GM18909 (cell line): ENCODE measurements at regions not wholly inside any gene's neighbourhood (a gene's known extent, or its start where the extent isn't known, plus 50 kb on each side); places are given as distances from the start of the nearest gene placed in this dataset.
"Not testable (repeated sequence)": the region's sequence is repeated elsewhere in the genome, so short reads cannot be mapped to it uniquely, and the experiment has no call there.

Experiments
- ATAC-seq: cut with Tn5 transposase; IDR thresholded peaks from one replicate; pipeline ENCODE4 v1.9.1; 2021; ENCODE audit warnings: mild to moderate bottlenecking; ENCODE audit not compliant: unreplicated experiment, poor library complexity

DNA sequence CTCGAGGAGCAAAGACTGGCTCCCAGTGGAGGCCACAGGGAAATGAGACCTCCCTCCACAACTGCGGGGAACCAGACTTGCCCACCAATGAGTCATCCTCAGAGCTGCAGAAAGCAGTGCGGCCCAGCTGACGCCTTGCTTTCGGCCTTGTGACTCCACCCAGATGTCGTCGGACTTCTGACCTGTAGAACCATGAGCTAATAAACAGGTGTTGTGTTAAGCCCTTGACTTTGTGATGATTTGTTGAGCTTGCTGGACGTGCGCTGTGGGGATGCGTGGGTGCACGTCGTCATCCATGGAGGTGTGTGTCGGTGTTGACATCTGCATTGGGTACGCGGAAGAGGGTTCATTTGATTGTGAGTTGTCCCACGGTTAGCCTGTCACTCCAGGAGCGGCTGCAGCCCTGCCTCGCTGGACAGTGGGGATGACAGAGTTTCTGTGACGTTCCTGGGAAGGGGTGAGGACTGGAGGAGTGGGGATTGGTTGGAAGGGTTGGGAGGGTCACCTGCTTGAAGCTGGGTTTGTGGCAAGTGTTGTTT, 154.1 kb downstream of the SH3BP4 start:
- no peak for ATAC-seq

DNA sequence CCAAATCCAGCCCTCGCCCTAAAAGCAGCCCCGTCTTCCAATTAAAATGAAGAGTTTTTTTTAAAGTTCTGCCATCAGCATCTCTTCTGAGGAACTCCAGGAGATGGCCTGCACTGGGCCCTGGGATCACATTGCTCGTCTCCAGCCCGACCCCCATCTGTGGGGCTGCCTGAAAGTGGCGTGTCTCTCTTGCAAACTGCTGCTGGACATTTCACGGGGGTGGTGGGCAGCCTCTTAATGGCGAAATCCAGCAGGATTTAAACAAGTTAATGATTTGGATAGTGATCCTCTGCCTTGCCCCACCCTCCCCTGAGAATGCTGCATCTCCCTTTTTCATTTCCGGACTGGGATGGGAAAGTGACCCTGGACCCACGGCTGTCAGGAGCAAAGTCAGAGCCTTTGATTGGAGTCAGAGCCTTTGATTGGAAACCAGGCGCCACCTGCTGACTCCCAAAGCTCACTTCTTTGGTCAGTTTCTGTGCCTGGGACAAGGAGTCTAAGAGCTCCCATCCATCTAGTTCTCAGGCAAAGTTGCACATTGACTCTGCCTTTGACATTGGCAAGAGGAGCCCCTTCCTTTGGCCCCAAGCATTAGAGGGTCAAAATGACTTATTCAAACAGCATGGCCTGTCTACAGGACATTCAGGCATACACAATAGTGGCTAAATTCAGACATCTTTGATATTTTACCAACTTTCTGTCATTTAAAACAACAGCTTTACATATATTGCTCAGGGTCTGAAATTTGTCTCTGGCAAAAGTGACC, 155.2 kb downstream of the SH3BP4 start:
- no peak for ATAC-seq

DNA sequence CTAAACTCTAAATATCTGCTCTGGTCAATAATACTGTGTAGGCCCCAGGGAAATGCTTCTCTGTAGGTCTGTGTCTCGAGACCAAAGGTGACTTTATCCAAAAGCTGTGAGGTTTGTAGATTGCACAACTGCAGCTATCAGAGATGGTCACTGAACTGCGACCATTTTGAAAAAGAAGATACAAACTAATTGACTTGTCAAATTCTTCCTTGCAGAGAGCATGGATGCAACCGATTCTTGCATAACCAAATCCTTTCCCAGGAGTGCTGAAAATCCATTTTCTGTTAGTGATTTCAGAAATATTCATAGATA, 155.8 kb downstream of the SH3BP4 start:
- ATAC-seq: no peak

DNA sequence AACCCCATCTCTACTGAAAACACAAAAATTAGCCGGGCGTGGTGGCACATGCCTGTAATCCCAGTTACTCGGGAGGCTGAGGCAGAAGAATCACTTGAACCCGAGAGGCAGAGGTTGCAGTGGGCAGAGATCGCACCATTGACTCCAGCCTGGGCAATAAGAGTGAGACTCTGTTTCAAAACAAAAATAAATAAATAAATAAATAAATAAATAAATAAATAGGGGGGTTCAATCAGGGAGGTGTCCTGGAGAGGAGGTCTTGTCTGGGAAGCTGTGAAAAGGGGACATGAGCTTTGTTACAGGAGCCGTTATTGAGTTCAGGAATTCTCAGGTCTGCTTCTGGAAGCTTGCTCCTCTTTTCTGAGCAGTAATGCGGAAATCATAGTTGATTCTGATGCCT, 157.7 kb downstream of the SH3BP4 start:
- not testable (repeated sequence) for ATAC-seq

DNA sequence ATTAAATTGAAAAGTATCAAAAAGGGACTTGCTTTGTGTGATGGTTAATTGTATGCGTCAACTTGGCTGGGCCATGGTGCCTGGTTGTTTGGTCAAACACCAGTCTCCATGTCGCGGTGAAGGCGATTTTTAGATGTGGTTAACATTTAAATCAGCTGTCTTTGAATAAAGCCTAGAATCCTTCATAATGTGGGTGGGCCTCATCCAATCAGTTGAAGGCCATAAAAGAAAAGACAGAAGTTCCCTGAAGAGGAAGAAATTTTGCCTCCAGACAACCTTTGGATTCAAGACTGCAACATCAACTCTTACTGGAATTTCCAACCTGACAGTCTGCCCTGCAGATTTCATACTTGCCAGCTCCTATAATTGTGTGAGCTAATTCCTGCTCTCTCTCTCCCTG, 160.5 kb downstream of the SH3BP4 start:
- ATAC-seq: no peak

DNA sequence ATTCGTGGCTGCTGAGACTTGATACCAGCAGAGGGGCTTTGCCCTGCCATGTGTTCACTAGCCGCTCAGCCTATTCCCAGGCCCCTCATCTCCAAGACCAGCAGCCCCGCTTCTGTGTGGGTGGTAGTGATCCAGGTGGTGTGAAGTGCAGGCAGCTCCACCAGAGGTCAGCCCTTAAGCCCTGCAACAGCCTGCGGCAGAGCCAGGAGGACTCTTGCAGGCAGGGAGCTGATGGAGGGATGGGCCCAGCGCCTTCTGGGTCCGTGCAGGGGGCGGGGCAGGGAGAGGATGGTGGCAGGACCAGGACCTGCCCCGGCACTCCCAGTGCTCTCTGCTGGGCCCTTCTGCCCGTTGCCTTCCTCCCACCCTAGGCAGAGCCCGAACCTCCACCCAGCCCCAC, 162.0 kb downstream of the SH3BP4 start:
- no peak for ATAC-seq

DNA sequence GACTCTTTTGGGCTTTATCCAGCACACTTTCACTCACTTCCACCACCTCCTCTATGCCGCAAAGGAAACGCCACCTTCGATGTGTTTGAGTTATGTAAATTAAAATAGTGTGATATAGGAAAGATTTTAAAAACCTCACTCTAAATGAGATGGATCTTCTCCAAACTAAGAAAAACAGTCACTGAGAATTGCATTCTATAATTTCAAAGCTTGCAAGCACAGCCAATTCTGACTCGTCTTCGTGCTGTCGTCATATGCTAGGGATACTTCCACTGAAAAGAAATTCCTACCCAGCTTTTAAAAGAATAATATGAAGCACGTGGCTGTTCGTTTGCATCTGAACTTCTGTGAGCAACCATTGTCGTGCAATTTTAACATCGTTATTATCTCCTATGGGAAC, 162.5 kb downstream of the SH3BP4 start:
- no peak for ATAC-seq

DNA sequence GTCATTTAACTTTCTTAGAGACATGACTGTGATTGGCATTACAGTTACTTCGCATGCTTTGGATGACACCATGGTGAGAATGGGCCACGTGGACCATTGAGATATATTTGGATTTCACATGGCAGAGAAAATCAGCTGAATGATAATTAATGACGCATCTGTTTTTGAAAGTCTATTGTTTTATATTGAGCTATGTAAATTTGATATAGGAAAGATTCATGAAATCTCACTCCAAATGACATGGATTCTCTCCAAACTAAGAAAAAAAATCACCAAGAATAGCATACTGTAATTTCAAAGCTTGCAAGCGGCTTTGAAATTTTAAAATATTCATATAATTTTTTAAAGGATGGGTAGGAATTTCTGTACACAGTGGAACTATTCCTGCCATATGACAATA, 163.7 kb downstream of the SH3BP4 start:
- ATAC-seq: no peak

DNA sequence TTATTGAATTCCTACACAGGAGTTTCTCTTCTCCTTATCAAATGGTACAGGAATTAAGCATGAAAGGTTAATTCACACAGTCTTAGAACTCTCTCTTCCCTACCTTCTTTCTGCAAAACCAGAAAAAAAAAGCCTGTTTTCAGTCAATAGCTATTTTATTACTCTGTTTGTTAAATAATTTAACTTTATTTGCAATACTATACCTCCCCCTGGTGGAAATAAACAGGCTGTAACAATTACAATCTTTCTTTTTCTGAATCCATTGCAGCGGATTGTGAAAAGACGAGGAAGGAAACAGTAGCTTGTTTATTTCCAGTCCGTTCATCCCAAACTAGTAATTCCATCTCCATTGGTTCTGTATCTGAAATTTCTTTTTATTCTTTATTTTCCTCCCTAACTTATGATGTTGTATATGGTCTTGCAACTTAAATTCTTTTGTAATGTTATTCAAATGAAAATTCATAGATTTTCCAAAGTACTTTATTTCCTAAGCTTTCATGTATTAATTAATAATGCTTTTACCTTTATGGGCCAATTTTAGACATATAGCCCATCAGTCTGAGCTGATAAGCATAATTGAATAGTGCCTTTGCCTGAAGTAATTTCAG, 165.2 kb downstream of the SH3BP4 start:
- no peak for ATAC-seq

DNA sequence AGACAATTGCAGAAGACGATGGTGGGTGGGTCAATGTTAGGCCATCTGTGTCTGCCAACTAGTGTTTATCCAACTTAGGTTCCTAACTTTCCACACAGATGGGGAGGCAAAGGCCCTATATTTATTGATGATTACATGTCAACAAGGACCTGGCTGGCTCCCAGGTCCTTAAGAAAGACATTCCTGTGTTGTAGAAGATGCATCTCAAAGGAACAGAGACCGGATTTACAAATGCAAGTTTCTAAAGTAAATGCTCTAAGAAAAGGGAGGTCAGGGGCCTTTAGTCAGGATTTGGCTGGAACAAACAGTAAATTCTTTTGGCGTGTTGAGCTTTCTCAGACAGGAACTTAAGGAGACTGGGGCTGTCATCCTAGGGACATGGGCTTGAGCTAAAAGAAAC, 175.0 kb downstream of the SH3BP4 start:
- no peak for ATAC-seq

DNA sequence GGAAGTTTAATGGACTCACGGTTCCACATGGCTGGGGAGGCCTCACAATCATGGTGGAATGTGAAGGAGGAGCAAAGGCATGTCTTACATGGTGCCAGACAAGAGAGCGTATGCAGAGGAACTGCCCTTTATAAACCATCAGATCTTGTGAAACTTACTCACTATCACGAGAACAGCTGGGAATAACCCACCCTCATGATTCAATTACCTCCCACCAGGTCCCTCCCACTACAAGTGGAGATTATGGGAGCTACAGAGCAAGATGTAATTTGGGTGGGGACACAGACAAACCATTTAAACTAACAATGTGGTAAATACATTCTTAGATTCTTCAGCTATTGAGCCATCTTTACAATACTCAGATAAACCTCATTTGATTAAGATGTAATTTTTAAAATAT, 176.1 kb downstream of the SH3BP4 start:
- no peak for ATAC-seq

DNA sequence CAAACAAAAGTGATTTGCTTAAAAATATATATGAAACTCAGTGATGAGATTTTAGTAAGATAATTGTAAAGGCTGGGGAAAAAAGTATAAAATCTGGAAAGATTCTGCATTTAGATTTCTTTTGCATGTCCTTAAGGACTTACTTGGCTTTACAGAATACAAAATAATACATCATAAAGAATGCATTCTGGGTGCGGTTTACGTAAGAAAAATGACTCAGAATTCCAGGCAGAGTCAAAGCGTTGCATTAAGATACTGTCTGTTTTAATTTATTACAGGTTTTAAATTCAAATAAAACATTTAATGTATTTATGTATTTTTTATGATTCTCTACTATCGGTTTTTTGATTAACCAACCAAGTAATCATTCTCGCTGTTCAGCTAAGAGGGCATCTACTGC, 178.0 kb downstream of the SH3BP4 start:
- no peak for ATAC-seq

DNA sequence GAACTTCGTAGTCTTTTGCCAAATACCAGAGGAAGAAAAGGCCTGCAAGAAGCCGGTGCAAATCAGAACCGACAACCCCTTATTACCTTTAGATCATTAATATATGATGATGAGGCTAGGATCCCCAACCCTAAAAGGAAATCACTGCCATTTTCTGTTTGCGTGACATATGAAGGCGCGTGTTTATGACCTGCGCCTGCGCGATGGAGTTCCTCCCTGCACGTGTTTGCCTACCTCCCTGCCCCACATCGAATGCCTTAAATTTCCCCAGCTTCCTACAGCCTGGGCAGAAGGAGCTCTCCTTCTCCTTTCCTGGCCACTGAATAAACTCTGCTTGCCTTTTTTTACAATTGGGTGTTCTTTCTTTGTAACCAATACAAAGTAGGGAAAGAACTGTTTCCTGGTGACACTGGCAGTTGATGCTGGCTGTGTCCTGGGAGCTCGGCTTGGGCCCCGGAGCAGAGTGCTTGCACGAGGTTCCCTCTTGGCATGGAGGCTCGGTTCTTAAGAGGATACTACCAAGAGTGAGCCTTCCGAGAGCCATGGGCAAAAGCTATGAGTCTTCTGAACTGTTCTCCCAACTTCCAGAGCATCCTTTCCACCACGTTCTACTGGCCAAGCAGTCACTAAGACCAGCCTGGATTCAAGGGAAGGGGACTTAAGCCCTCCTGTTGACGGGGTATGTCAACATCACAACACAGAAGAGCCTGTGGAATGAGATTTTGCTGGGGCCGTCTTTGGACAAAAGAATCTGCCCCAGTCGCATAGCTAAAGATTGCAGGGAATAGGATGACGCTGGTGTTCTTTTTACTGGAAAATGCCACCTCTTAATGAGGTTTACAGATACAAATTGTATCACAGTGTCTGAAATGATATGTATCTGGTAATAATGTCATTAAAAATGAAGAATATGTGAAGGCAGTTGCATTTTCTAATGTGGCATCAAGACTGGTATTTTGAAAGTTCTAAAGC, 179.8 kb downstream of the SH3BP4 start:
- no peak for ATAC-seq

DNA sequence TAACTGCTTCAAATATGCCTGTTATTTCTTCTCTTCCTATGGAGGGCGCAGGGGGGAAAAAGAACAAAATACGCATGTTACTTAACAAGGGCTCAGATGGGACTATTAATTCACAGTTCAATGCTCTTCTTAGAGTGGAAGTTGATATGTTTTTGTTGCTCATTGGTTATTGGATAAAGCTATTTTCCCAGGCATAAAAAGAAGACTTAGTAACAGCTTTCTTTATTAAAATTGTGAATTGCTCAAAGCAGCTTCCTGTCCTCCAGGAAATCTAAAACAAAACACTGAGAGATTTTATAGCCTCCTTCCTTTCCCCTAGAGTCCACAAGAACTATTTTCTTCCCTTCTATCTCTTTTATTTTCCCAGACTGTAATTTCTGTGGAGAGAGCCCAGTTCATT, 180.8 kb downstream of the SH3BP4 start:
- no peak for ATAC-seq

DNA sequence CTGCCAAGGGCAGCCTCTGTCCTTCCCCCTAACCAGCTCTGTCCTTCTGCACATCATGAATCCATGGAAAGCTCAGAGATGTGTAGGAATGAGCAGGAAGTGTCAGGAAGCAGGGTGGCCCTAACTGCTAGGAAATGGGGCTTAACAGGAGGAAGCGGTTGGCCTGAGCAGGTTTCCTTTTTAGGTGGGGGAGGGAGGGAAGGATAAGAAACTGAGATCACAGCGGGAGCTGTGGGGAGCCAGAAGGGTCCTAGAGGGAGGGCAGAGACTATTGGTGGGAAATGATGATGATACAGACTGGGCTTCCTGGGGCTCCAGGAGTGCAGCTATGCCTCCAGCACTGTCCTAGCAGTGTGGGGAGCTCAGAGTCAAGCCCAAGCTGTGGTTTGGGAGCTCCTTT, 182.0 kb downstream of the SH3BP4 start:
- ATAC-seq: no peak

DNA sequence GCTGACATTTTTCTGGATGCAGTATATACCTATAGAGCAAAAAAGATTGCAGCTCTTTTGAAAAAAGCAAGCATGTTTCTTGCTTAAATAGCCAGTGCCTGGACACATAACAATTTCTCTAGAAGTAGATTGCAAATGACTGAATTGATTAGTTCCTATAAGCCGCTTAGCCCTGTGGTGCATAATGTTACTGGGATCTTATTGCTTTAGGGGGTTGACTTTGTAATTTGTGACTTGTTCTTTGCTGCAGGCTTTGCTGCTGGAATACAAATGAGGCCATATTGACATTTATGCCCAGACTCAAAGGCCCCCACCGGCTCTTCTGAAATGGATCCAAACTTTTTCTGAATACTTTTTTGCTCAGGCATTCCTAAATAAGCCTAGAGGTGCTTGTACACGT, 182.6 kb downstream of the SH3BP4 start:
- ATAC-seq: no peak

DNA sequence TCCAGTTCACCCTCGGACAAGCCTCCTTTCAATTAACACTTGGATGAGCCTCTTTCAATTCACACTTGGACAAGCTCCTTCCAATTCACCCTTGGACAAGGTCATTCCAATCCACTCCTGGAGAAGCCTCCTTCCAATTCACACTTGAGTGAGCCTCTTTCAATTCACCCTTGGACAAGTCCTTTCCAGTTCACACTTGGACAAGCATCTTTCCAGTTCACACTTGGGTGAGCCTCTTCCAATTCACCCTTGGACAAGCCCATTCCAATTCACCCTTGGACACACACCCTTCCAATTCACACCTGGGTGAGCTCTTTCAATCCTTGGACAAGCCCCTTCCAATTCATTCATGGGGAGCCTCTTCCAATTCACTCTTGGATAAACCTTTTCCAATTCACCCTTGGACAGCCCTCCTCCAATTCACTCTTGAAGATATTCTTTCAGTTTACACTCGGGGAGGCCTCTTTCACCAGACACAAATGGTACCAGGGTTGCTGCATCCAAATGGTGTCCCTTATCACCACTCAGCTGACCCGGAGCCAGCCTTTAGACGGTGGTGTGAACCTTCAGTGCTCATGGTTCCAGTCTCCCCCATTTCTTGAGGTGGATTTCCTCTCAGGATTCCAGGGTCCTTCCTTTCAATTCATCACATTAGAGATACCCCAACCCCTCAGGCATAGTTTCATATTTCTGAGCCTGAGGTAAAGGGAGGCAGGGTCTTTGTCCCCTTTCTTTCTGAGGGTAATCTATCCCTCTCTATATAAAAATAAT, 183.6 kb downstream of the SH3BP4 start:
- ATAC-seq: no peak

DNA sequence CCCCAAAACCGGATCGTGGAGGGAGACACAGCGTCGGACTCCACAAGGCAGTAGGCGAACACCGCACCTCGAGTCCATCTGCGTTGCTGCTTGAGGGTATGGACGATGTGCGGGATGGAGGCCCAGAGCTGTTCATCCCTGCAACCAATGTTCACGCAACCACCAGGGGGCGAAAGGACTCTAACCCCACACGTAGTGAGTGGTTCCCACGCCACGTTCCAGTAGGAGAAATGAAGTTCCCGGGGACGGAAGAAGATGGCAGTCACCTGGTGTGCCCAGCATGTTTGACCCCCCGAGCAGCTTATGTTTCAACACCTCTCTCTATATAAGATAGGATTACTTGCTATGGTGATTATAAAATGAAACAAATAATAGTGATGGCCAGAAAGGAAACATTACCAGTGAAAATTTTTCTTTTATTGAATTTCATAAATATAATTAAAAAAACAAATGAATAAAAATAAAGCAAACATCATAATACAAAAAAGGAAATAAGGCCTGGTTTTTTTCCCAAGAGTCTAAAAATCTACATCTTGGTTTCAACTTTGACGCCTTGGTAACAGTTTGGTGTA, 184.3 kb downstream of the SH3BP4 start:
- ATAC-seq: no peak

DNA sequence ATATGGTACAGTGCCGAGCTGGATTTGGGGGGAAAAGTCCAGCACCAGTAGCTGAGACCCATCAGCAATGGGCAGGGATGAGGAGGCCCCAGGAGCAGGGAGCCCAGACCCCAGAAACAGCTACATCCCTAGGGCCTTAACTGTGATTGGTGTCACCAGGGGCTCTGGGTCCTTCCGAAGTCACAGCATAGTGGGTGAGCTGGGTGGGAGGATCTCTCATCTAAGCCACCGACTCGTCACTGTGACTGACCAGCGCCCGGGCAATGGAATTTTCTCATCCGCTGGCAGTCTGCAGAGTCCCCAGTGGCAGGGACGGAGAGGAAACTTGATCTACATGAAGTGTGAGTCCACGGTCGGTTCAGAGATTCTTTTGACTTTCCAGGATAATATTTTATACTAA, 186.5 kb downstream of the SH3BP4 start:
- no peak for ATAC-seq
